ENCODE measurements at regions not wholly inside any gene's neighbourhood (a gene's known extent, or its start where the extent isn't known, plus 50 kb on each side); places are given as distances from the start of the nearest gene placed in this dataset.

- TF ChIP-seq, protein P1, sequence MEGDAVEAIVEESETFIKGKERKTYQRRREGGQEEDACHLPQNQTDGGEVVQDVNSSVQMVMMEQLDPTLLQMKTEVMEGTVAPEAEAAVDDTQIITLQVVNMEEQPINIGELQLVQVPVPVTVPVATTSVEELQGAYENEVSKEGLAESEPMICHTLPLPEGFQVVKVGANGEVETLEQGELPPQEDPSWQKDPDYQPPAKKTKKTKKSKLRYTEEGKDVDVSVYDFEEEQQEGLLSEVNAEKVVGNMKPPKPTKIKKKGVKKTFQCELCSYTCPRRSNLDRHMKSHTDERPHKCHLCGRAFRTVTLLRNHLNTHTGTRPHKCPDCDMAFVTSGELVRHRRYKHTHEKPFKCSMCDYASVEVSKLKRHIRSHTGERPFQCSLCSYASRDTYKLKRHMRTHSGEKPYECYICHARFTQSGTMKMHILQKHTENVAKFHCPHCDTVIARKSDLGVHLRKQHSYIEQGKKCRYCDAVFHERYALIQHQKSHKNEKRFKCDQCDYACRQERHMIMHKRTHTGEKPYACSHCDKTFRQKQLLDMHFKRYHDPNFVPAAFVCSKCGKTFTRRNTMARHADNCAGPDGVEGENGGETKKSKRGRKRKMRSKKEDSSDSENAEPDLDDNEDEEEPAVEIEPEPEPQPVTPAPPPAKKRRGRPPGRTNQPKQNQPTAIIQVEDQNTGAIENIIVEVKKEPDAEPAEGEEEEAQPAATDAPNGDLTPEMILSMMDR (conservative IDR thresholded peaks at IDR 0.05; ENCODE audit: low read length): no peak
- no peak for TF ChIP-seq EZH2phosphoT487 (IDR thresholded peaks at IDR 0.05; ENCODE audit: borderline replicate concordance)
Measured at GRCh38 chr1:104718752-104719151, 969.1 kb downstream of the AMY1C start.
